Keratinocyte (primary cell): ENCODE measurements at regions not wholly inside any gene's neighbourhood (a gene's known extent, or its start where the extent isn't known, plus 50 kb on each side); places are given as distances from the start of the nearest gene placed in this dataset.

Experiments used
- CTCF ChIP-seq, 3 experiments: IDR thresholded peaks in 1 of 3; conservative IDR thresholded peaks in 1 of 3; optimal IDR thresholded peaks in 1 of 3; 2 replicates in 2 of 3; 3 replicates in 1 of 3; pipeline versions ENCODE3 to v1.5.1; 2011; ENCODE audit warnings: low read length in 3 of 3, mild to moderate bottlenecking in 3 of 3, moderate library complexity in 2 of 3, control low read depth in 1 of 3, inconsistent platforms in 1 of 3; ENCODE audit not compliant: insufficient read depth in 2 of 3; ENCODE audit errors: extremely low read depth in 1 of 3
- EZH2 ChIP-seq: IDR thresholded peaks from one replicate; pipeline ENCODE4 v1.6.1; 2012; ENCODE audit warnings: inconsistent platforms, mild to moderate bottlenecking, low read length, moderate library complexity

GRCh38 chr2:123816203-123816602 lies 208.9 kb upstream of the CNTNAP5 start:
- TF ChIP-seq CTCF (optimal IDR thresholded peaks at IDR 0.05 in 1 of 3, IDR thresholded peaks at IDR 0.05 in 1 of 3, conservative IDR thresholded peaks at IDR 0.05 in 1 of 3; ENCODE audit: extremely low read depth in 1 of 3, insufficient read depth in 2 of 3, low read length in 3 of 3) (no peak), EZH2 (no peak)
